GM12874 (cell line): ENCODE measurements at regions not wholly inside any gene's neighbourhood (a gene's known extent, or its start where the extent isn't known, plus 50 kb on each side); places are given as distances from the start of the nearest gene placed in this dataset.

ENCODE experiments used
- CTCF ChIP-seq: IDR thresholded peaks from 2 replicates; pipeline ENCODE4 v1.5.1; 2011; ENCODE audit warnings: low read depth, mild to moderate bottlenecking, control low read depth, low read length, moderate library complexity; ENCODE audit not compliant: insufficient read depth

- TF ChIP-seq CTCF: no peak
Observed at GRCh38 chr5:68547622-68548021, 332.1 kb downstream of the PIK3R1 start.

DNA sequence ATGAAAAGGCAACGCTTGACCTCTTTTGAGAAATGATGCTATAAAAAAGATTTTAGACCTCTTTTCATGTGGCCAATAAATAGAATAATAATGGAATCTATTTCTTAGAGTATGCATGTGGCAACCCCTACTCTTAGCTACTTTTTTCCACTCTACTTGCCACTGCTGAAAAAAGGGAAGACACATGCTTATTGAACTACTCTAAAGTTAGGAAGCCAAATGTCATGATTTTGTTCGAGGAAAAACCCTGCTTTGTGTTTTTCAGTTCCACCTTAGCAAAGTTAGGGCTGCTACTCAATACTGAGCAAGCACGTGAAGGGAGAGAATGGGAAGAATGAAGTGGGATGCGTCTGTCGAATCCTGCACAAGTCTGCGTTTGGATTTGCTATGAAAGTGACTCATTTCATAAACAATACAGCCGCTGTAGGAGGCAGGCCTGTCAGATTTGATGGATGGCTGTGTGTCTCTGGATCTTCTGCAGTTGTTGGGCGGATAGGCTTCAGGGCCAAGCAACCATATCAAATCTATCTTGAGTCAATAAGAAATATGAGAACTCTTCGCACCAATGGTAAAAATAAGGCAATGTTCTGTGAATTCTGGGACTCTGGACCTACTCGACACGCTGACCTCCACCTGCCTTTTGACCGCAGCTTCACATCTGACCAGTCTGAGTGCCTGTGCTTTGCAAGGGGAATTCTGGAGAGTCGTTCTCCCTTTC lies 333.6 kb downstream of the PIK3R1 start:
- TF ChIP-seq CTCF: no peak

DNA sequence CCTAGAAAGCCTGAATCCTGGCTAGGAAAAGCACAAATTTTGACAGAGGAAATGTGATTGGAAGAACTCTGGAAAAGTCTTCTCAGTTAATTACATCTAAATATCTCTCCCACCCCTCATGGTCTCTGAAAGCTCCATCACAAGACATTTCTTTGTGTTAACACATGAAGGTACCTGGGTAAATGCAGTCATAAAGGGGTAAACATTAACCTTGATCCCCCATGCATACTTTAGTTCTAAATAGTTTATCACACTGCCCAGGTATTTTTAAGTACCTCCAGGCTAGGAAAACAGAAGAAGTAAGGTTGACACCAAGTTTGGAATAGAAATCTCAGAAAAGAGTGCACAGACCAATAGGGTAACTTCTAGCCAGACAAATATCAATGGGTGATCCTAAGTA lies 334.5 kb downstream of the PIK3R1 start:
- TF ChIP-seq CTCF: no peak

DNA sequence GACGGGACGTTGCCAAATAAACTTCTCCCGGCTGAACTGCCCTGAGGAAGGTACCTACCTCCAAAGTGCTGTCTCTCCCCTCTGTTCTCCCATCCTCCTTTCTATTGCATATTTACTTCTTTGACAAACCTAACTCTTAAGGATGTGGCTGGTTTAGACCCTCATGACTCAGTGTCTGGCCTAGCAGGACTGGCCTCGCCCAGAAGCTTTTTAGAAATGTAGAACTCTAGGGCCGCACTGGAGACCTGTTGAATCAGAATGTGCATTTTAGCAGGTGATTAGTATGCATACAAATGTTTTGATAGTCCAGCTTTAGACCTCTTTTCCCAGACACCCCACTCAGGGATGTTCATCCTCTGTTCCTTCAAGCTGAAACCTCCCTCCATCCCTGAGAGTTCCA lies 335.9 kb downstream of the PIK3R1 start:
- TF ChIP-seq CTCF: no peak

DNA sequence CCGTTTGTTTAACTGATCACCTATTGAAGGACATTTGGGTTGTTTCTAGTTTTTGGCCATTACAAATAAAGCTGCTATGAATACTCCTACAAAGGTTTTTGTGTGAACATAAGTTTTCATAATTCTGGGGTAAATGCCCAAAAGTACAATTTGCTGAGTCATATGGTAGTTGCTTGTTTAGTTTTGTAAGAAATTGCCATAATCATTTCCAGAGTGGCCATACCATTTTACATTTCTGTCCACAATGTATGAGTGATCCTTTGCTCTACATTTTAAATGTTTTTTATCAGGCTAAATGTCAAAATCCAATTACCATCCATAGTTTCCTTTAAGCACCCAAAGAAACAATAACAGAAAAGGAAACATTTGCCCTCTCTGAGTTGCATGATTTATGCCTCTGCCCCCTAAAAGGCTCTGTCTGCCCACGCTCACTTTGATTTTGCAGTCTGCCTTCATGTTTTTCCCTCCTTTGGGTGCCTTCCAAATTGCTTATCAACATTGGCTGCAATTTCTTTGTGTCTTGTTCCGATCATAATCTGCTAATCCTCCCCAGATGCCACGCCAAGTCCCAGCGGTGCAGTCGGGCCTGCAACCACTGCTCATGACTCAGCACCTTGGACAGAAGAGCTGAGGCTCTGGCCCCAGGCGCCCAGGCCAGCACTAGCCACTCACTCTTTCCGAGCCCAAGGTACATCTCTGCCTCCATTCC lies 339.2 kb downstream of the PIK3R1 start:
- TF ChIP-seq CTCF: no peak

DNA sequence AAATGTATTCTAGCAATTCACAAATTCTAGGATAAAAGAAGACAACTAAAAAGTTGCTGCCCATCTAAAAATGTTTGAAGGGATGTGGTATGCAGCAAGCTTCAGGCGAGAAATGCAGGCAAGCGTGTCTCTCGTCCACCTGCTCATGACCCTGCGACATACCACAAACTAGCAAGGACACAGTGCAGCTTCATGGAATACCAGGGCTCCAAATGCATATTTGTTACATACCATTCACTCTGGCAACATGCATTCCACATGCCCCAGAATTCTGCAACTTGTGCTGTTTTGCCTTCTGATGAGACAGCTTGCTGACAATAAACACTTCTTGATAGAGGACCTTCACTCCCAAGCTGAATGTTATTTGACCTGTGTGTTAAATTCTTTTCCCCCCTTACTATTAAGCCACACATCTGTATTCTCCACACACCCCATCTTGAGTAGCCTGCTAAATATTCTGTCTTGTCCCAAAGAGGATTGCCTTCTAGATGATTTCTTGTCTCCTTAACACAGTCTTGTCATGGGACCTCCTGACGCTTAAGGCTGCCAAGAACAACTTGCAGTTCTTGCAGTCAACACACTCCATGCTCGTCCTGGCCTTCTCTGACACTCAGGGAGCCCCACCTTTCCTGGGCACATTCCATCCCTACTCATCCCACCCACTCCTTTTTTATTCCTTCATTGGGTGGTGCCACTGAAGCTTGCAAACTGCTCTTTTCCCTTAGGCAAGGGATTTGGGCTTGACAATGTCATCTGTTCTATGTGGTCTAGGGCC lies 340.5 kb downstream of the PIK3R1 start:
- TF ChIP-seq CTCF: no peak

GRCh38 chr5:68557162-68557936 lies 341.8 kb downstream of the PIK3R1 start:
- TF ChIP-seq CTCF: no peak
